MM.1S (cell line): ENCODE measurements at regions not wholly inside any gene's neighbourhood (a gene's known extent, or its start where the extent isn't known, plus 50 kb on each side); places are given as distances from the start of the nearest gene placed in this dataset.
A peak's percentile ranks its signal among the peaks of the same experiment; 100 is the strongest.

Experiments
- DNase-seq: peaks from one replicate; pipeline ENCODE4 v3.0.0-alpha.2; 2015
- H2AFZ ChIP-seq: fragments of 300-600 bp; sonication (generic); 2 replicates; pipeline ENCODE4 v1.6.0; 2016; ENCODE audit warnings: antibody characterized with exemption, low read length
- H3F3A ChIP-seq: fragments of 300-600 bp; sonication (generic); 2 replicates; pipeline ENCODE4 v1.6.1; 2016; ENCODE audit warnings: mild to moderate bottlenecking, antibody characterized with exemption, low read length, moderate library complexity, mixed read lengths; ENCODE audit not compliant: insufficient read depth
- H3K27ac ChIP-seq: fragments of 300-600 bp; sonication (generic); 2 replicates; pipeline ENCODE4 v1.5.1; 2016; ENCODE audit warnings: mild to moderate bottlenecking, low read length
- H3K27me3 ChIP-seq: fragments of 300-600 bp; sonication (generic); replicated peaks from 2 replicates; pipeline ENCODE4 v1.6.0; 2016; ENCODE audit warnings: low read length; ENCODE audit not compliant: insufficient read depth
- H3K36me3 ChIP-seq: fragments of 300-600 bp; sonication (generic); replicated peaks from 2 replicates; pipeline ENCODE4 v1.6.1; 2016; ENCODE audit warnings: mild to moderate bottlenecking, low read length, mixed read lengths; ENCODE audit not compliant: insufficient read depth
- H3K4me1 ChIP-seq: fragments of 300-600 bp; sonication (generic); 2 replicates; pipeline ENCODE4 v1.6.1; 2016; ENCODE audit warnings: low read length, mixed read lengths
- H3K4me2 ChIP-seq: fragments of 300-600 bp; sonication (generic); 2 replicates; pipeline ENCODE4 v1.6.0; 2016; ENCODE audit warnings: low read depth, low read length
- H3K4me3 ChIP-seq: fragments of 300-600 bp; sonication (generic); 2 replicates; pipeline ENCODE4 v1.5.1; 2016; ENCODE audit warnings: low read length, mixed read lengths
- H3K79me2 ChIP-seq: fragments of 300-600 bp; sonication (generic); 2 replicates; pipeline ENCODE4 v1.6.1; 2016; ENCODE audit warnings: mixed run types, low read length, mixed read lengths
- H3K9ac ChIP-seq: fragments of 300-600 bp; sonication (generic); 2 replicates; pipeline ENCODE4 v1.6.1; 2016; ENCODE audit warnings: low read length, mixed read lengths
- H3K9me2 ChIP-seq: fragments of 300-600 bp; sonication (generic); replicated peaks from 2 replicates; pipeline ENCODE4 v1.6.1; 2016; ENCODE audit warnings: mild to moderate bottlenecking, low read length, mixed read lengths; ENCODE audit not compliant: insufficient read depth
- H3K9me3 ChIP-seq: fragments of 300-600 bp; sonication (generic); replicated peaks from 2 replicates; pipeline ENCODE4 v1.6.1; 2016; ENCODE audit warnings: mild to moderate bottlenecking, low read length, mixed read lengths; ENCODE audit not compliant: insufficient read depth
- H4K20me1 ChIP-seq: fragments of 300-600 bp; sonication (generic); 2 replicates; pipeline ENCODE4 v1.6.1; 2016; ENCODE audit warnings: mild to moderate bottlenecking, low read length, moderate library complexity, mixed read lengths; ENCODE audit not compliant: insufficient read depth
- CTCF ChIP-seq: fragments of 300-600 bp; sonication (generic); IDR thresholded peaks from 2 replicates; pipeline ENCODE4 v1.5.1; 2016; ENCODE audit warnings: antibody characterized with exemption, low read length, mixed read lengths
- EZH2 ChIP-seq: fragments of 300-600 bp; sonication (generic); optimal IDR thresholded peaks from 2 replicates; pipeline ENCODE3; 2017; ENCODE audit warnings: low read depth, mild to moderate bottlenecking, antibody characterized with exemption, low read length, mixed read lengths
- EZH2phosphoT487 ChIP-seq: fragments of 300-600 bp; sonication (generic); IDR thresholded peaks from 2 replicates; pipeline ENCODE4 v1.6.1; 2018; ENCODE audit warnings: antibody characterized with exemption, low read length

GRCh38 chr5:68778484-68778883, 315.3 kb upstream of the SLC30A5 start:
- H3K4me2 ChIP-seq = no peak overlapping the region
- peak; percentile 44 for DNase-seq
- H3K4me1 ChIP-seq = no peaks in the 10 kb centered on the region
- no peak overlapping the region for H3K9ac ChIP-seq
- no peak overlapping the region for H2AFZ ChIP-seq
- H3K27ac ChIP-seq = no peak overlapping the region
- H3K27me3 ChIP-seq = no peaks in the 10 kb centered on the region
- H3F3A ChIP-seq = no peaks in the 10 kb centered on the region
- no peaks in the 10 kb centered on the region for H3K36me3 ChIP-seq
- H3K9me3 ChIP-seq = no peaks in the 10 kb centered on the region
- H4K20me1 ChIP-seq = no peaks in the 10 kb centered on the region
- no peak for TF ChIP-seq EZH2
- no peaks in the 10 kb centered on the region for H3K79me2 ChIP-seq
- H3K4me3 ChIP-seq = no peak overlapping the region
- H3K9me2 ChIP-seq = no peaks in the 10 kb centered on the region

- Histone ChIP-seq H3K27me3 (no peaks in the 10 kb centered on the region), H3K9me3 (no peaks in the 10 kb centered on the region), H3K9ac (no peak overlapping the region), H3K36me3 (no peaks in the 10 kb centered on the region), H3K9me2 (no peaks in the 10 kb centered on the region), H4K20me1 (no peaks in the 10 kb centered on the region), H3K79me2 (no peaks in the 10 kb centered on the region), H3K4me2 (no peak overlapping the region), H3K27ac (no peak overlapping the region), H3F3A (no peaks in the 10 kb centered on the region), H3K4me1 (no peaks in the 10 kb centered on the region), H2AFZ (no peak overlapping the region), H3K4me3 (no peak overlapping the region)
- TF ChIP-seq CTCF = no peak
- no peak for TF ChIP-seq EZH2
- TF ChIP-seq EZH2phosphoT487 = no peak
- DNase-seq = no peak
These were observed 313.4 kb upstream of the SLC30A5 start for GRCh38 chr5:68780299-68780955.

- Histone ChIP-seq H3K9me2 (no peaks in the 10 kb centered on the region), H3K4me1 (no peaks in the 10 kb centered on the region), H3K4me3 (no peak overlapping the region), H3K9ac (no peak overlapping the region), H3K79me2 (no peaks in the 10 kb centered on the region), H3K27ac (no peak overlapping the region), H3K4me2 (no peak overlapping the region), H3K27me3 (no peaks in the 10 kb centered on the region), H2AFZ (no peak overlapping the region), H3F3A (no peaks in the 10 kb centered on the region), H4K20me1 (no peaks in the 10 kb centered on the region), H3K36me3 (no peaks in the 10 kb centered on the region), H3K9me3 (no peaks in the 10 kb centered on the region)
- DNase-seq = no peak
- TF ChIP-seq CTCF = no peak
- TF ChIP-seq EZH2 = no peak
- no peak for TF ChIP-seq EZH2phosphoT487
These were observed 300.7 kb upstream of the SLC30A5 start for GRCh38 chr5:68793074-68793473.

GRCh38 chr5:68793993-68794392, 299.8 kb upstream of the SLC30A5 start:
- no peak for DNase-seq
- no peak overlapping the region for H3K4me3 ChIP-seq
- no peaks in the 10 kb centered on the region for H3F3A ChIP-seq
- no peaks in the 10 kb centered on the region for H3K9me3 ChIP-seq
- H3K36me3 ChIP-seq = no peaks in the 10 kb centered on the region
- H3K4me1 ChIP-seq = no peaks in the 10 kb centered on the region
- no peak overlapping the region for H3K9ac ChIP-seq
- H3K79me2 ChIP-seq = no peaks in the 10 kb centered on the region
- no peak for TF ChIP-seq EZH2
- TF ChIP-seq CTCF = no peak
- TF ChIP-seq EZH2phosphoT487 = no peak
- no peak overlapping the region for H3K27ac ChIP-seq
- no peaks in the 10 kb centered on the region for H3K27me3 ChIP-seq
- no peaks in the 10 kb centered on the region for H3K9me2 ChIP-seq
- no peak overlapping the region for H3K4me2 ChIP-seq
- no peaks in the 10 kb centered on the region for H4K20me1 ChIP-seq
- no peak overlapping the region for H2AFZ ChIP-seq
